A673 (cell line): ENCODE measurements at regions not wholly inside any gene's neighbourhood (a gene's known extent, or its start where the extent isn't known, plus 50 kb on each side); places are given as distances from the start of the nearest gene placed in this dataset.

Experiments
- BruUV-seq: library from RNA; stranded (reverse); fragments of 400-500 nt; replicated peaks from 2 replicates; lab custom pipeline; 2021; lab: Mats Ljungman, UMichigan
- CTCF ChIA-PET: fragments of 300-600 bp; sonication (Branson Sonifier 250); formaldehyde crosslinking; loops from one replicate; lab custom pipeline; 2022; ENCODE audit warnings: antibody characterized with exemption; lab: Charles Lee
- POLR2A ChIA-PET: fragments of 300-600 bp; sonication (Branson Sonifier 250); formaldehyde crosslinking; loops from one replicate; lab custom pipeline; 2022; ENCODE audit warnings: antibody characterized with exemption; ENCODE audit not compliant: low non-redundant PET; lab: Charles Lee
- DNase-seq: peaks from one replicate; pipeline ENCODE4 v3.0.0-alpha.2; 2015; ENCODE audit warnings: low spot score
- H3K27ac ChIP-seq: fragments of 200-600 bp; sonication (generic); 2 replicates; pipeline ENCODE4 v1.5.1; 2016; ENCODE audit warnings: mixed run types, low read depth, mild to moderate bottlenecking, mixed read lengths, antibody characterized with exemption, low read length; ENCODE audit not compliant: poor library complexity, severe bottlenecking
- H3K27me3 ChIP-seq: fragments of 200-600 bp; sonication (generic); replicated peaks from 2 replicates; pipeline ENCODE4 v1.6.1; 2017; ENCODE audit warnings: mixed run types, low read depth, mild to moderate bottlenecking, mixed read lengths, antibody characterized with exemption, low read length; ENCODE audit not compliant: insufficient read depth, poor library complexity
- H3K36me3 ChIP-seq: fragments of 200-600 bp; sonication (generic); 2 replicates; pipeline ENCODE4 v1.6.1; 2016; ENCODE audit warnings: mixed run types, mild to moderate bottlenecking, mixed read lengths, antibody characterized with exemption, low read length; ENCODE audit not compliant: insufficient read depth, poor library complexity, severe bottlenecking
- H3K4me1 ChIP-seq: fragments of 200-600 bp; sonication (generic); 2 replicates; pipeline ENCODE4 v1.6.1; 2017; ENCODE audit warnings: mixed run types, mild to moderate bottlenecking, mixed read lengths, antibody characterized with exemption, low read length; ENCODE audit not compliant: insufficient read depth, poor library complexity, severe bottlenecking
- H3K4me3 ChIP-seq: fragments of 200-600 bp; sonication (generic); 2 replicates; pipeline ENCODE4 v1.5.1; 2016; ENCODE audit warnings: low read depth, mixed run types, mild to moderate bottlenecking, mixed read lengths, low read length; ENCODE audit not compliant: poor library complexity, severe bottlenecking
- H3K9me3 ChIP-seq: fragments of 200-600 bp; sonication (generic); 2 replicates; pipeline ENCODE4 v1.6.1; 2016; ENCODE audit warnings: mixed run types, low read depth, mild to moderate bottlenecking, mixed read lengths, antibody characterized with exemption, low read length; ENCODE audit not compliant: poor library complexity, severe bottlenecking
- CTCF ChIP-seq: fragments of 300-800, 200-600 bp; sonication (generic); conservative IDR thresholded peaks from 2 replicates; pipeline ENCODE4 v1.5.1; 2017; ENCODE audit warnings: low read depth, mild to moderate bottlenecking, antibody characterized with exemption, low read length, moderate library complexity, mixed read lengths
- EZH2 ChIP-seq: fragments of 200-600 bp; sonication (generic); IDR thresholded peaks from 2 replicates; pipeline ENCODE4 v1.6.1; 2017; ENCODE audit warnings: borderline replicate concordance, low read depth, mild to moderate bottlenecking, mixed read lengths, antibody characterized with exemption, low read length; ENCODE audit not compliant: poor library complexity, severe bottlenecking
- intact Hi-C: fragments of 100-400 bp; cut with micrococcal nuclease; formaldehyde crosslinking; loops from one replicate; pipeline ENCODE4 v1.10.0; 2022; ENCODE audit not compliant: unreplicated experiment

GRCh38 chr20:4568361-4568959, 117.8 kb upstream of the PRNP start:
- intact Hi-C loops, result no loop called here
- Histone ChIP-seq H3K36me3 (no peaks in the 10 kb centered on the region), H3K27me3 (no peaks in the 10 kb centered on the region), H3K4me1 (peaks cover 19% of the 10 kb centered on the region), H3K9me3 (no peaks in the 10 kb centered on the region), H3K4me3 (no peak overlapping the region), H3K27ac (no peak overlapping the region)
- ChIA-PET POLR2A (no interaction called here), CTCF (interaction anchor here (0.9 kb wide), 1 partner anchor 34 kb away, joined by 3 read pairs; no protein-coding TSS in a partner anchor)
- no peak for TF ChIP-seq EZH2
- TF ChIP-seq CTCF, result no peak
- DNase-seq, result no peak
- BruUV-seq, result no TSS peak

- ChIA-PET POLR2A (no interaction called here), CTCF (no interaction called here)
- H3K4me3 ChIP-seq, result no peak overlapping the region
- intact Hi-C loops, result no loop called here
- peaks cover 16% of the 10 kb centered on the region for H3K4me1 ChIP-seq
- no peak for DNase-seq
- TF ChIP-seq CTCF, result no peak
- TF ChIP-seq EZH2, result no peak
- H3K9me3 ChIP-seq, result no peaks in the 10 kb centered on the region
- H3K27me3 ChIP-seq, result no peaks in the 10 kb centered on the region
- no peaks in the 10 kb centered on the region for H3K36me3 ChIP-seq
- BruUV-seq, result no TSS peak
- H3K27ac ChIP-seq, result no peak overlapping the region
Observed at GRCh38 chr20:4567170-4567569, 119.1 kb upstream of the PRNP start.

DNA sequence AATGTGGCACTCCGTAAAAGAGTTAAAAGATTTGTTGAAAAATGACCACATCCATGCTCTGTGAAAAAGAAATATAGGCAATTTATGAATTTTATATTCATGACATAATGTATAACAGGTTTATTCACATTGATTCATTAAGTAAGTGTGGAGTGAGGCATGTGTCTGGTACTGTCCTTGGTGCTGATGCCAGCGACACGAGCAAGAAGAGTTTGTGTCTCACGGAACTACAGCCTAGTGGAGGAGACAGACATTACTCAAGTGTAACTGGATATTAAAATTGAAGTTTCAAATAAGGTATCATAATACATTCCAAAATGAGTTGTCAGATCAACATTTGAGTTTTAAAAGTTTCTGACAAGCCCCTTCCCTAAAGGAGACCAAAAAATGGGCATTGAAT, 122.7 kb upstream of the PRNP start:
- Histone ChIP-seq H3K27ac (no peak overlapping the region), H3K27me3 (no peaks in the 10 kb centered on the region), H3K36me3 (no peaks in the 10 kb centered on the region), H3K4me3 (no peak overlapping the region), H3K4me1 (no peaks in the 10 kb centered on the region), H3K9me3 (no peaks in the 10 kb centered on the region)
- CTCF ChIA-PET, result no interaction called here
- peak; percentile 38 for TF ChIP-seq CTCF
- TF ChIP-seq EZH2, result no peak
- peak; percentile 82 for DNase-seq
- no TSS peak for BruUV-seq
- intact Hi-C loops, result no loop called here
- POLR2A ChIA-PET, result no interaction called here
